ENCODE measurements at regions not wholly inside any gene's neighbourhood (a gene's known extent, or its start where the extent isn't known, plus 50 kb on each side); places are given as distances from the start of the nearest gene placed in this dataset.

DNA sequence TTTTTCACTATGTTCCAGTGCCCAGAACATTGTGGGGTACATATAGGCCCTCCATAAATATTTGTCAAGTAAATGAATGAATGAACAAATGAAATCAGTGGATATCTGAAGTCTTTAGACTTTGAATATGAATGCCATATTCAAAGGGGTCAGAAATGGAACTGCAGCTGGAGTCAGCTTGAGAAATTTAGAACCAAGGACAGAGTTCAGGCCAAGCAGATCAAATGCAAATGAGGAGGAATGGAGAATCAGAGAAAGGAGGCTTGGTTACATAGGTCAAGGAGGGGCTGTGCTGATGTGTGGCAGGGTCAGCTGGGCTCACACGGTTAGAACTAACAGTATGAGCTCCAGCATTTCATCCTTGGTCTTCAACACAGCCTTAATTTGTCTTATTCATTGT lies 104.0 kb upstream of the SEL1L start:
- H3K36me3 ChIP-seq (ENCODE audit: control insufficient read depth, insufficient read depth, low read length): no peaks in the 10 kb centered on the region
- no peak overlapping the region for H3K27ac ChIP-seq (ENCODE audit: low read depth, low read length)
- no peaks in the 10 kb centered on the region for H3K4me1 ChIP-seq (ENCODE audit: control insufficient read depth, insufficient read depth, low read length)
- H3K4me3 ChIP-seq (ENCODE audit: low read length): no peak overlapping the region
- H3K9ac ChIP-seq (ENCODE audit: low read length): no peak overlapping the region
- H3K27me3 ChIP-seq (ENCODE audit: control insufficient read depth, insufficient read depth, low read length): no peaks in the 10 kb centered on the region

DNA sequence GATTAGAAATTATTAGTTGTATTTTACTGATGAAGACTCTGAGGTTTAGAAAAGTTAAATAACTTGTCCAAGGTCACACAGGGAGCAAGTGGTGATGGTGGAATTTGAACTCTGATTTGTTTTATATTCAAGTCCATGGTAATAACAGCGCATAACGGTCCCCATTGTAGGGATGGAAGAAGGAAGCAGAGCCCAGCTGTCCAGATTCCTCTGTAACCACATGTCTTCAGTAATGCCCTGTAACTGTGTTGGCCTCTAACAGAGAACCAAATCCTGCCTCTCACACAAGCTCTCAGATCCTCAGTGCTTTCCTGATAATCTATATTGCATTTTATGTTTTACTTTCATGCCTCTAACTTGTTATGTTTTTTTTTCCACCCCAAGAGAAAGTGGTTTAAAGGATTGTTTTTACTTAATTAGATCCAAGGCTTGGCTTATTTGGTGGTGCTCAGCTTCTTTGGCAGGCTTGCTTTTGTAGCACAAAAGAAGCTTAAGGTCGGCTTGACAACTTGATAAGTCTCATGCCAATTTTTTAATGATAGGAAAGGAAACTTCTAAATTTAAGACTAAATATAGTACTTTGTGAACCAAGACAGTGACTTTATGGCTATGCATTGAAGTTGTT lies 105.1 kb upstream of the SEL1L start:
- no peaks in the 10 kb centered on the region for H3K4me1 ChIP-seq (ENCODE audit: control insufficient read depth, insufficient read depth, low read length)

DNA sequence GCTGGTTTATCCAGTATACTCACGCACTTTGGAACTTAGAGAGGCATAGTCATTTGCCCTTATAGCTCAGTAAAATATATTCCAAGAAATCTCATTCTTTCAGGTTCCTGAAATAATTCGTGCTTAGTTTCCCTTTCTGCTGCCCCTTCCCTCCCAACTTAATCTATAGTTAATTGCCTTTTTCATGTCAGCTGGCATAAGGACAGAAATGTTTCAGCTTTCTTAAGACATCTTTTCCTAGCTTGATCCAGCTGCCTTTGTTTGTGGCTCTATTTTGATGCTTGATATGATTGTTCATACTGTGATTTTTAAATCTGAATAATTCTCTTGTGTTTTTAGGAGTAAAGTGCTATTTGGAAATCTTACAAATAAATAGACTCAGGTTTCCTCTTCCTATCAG lies 120.0 kb upstream of the SEL1L start:
- Histone ChIP-seq H3K9ac (ENCODE audit: low read length) (no peak overlapping the region), H3K4me3 (ENCODE audit: low read length) (no peak overlapping the region), H3K4me1 (ENCODE audit: control insufficient read depth, insufficient read depth, low read length) (no peaks in the 10 kb centered on the region), H3K36me3 (ENCODE audit: control insufficient read depth, insufficient read depth, low read length) (no peaks in the 10 kb centered on the region), H3K27ac (ENCODE audit: low read depth, low read length) (no peak overlapping the region), H3K27me3 (ENCODE audit: control insufficient read depth, insufficient read depth, low read length) (no peaks in the 10 kb centered on the region)

More for the DNA sequence above, 105.1 kb upstream of the SEL1L start:
- H3K36me3 ChIP-seq (ENCODE audit: control insufficient read depth, insufficient read depth, low read length): no peaks in the 10 kb centered on the region
- H3K27ac ChIP-seq (ENCODE audit: low read depth, low read length): no peak overlapping the region
- H3K4me3 ChIP-seq (ENCODE audit: low read length): no peak overlapping the region
- no peak overlapping the region for H3K9ac ChIP-seq (ENCODE audit: low read length)
- H3K27me3 ChIP-seq (ENCODE audit: control insufficient read depth, insufficient read depth, low read length): no peaks in the 10 kb centered on the region

DNA sequence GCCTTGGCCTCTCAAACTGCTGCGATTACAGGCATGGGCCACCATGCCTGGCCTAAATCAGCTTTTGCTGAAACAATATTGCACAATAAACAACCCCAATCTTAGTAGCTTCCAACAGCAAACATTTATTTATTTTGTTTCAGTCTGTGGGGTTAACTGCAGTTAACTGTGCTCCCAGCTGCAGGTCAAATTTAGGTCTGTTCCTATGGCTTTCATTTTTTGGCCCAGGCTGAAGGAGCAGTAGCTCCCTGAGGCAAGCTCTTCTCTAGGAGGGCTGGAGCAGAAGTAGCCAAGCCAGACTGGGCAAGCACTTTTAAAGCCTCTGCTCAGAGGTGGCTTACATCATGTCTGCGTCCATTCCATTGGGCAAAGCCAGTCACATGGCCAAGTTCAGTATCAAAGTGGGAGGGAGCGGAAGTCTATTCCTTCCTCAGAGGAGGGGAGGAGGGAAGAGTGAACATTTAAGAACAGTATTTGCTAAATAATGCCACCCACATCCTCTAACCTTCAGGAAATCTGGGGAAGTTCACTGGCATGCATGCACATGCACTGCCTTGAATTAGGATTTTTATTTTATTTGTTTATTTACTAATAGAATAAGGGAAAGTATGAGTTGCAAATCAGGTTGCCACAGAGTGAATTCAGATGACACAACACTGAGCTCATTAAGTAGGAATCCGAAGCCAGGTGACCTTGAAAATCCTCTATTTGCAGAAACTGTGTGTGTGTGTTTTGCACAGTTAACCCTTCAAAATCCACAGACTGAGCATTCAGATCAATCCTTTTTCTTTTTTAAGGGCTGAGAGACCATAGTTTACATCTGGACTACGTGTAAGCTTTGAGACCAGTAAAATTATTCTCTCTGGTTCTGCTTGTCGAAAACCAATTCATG lies 122.0 kb upstream of the SEL1L start:
- H3K27me3 ChIP-seq (ENCODE audit: control insufficient read depth, insufficient read depth, low read length): no peaks in the 10 kb centered on the region
- no peak overlapping the region for H3K9ac ChIP-seq (ENCODE audit: low read length)
- H3K4me1 ChIP-seq (ENCODE audit: control insufficient read depth, insufficient read depth, low read length): no peaks in the 10 kb centered on the region
- H3K36me3 ChIP-seq (ENCODE audit: control insufficient read depth, insufficient read depth, low read length): no peaks in the 10 kb centered on the region
- no peak overlapping the region for H3K27ac ChIP-seq (ENCODE audit: low read depth, low read length)
- H3K4me3 ChIP-seq (ENCODE audit: low read length): no peak overlapping the region

DNA sequence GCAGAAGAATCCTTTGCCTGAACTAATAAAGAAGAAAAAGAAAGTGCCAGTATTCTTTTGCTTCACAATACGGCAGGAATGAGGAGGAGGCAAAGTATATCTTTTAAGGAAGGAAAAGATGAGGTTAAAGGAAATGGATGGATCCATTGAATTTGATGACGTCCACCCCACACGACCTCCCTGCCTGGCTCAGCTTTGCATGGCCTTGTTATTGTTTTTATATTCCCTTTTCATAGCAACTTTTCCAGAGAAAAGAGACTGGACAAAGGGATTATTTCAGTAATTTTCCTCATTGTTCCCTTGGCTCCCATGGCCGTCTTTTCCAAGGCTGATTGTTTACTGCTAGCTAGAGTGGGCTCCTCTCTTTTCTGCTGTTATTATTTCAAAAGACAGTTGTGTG lies 123.2 kb upstream of the SEL1L start:
- Histone ChIP-seq H3K9ac (ENCODE audit: low read length) (no peak overlapping the region), H3K4me1 (ENCODE audit: control insufficient read depth, insufficient read depth, low read length) (no peaks in the 10 kb centered on the region), H3K36me3 (ENCODE audit: control insufficient read depth, insufficient read depth, low read length) (no peaks in the 10 kb centered on the region), H3K27me3 (ENCODE audit: control insufficient read depth, insufficient read depth, low read length) (no peaks in the 10 kb centered on the region), H3K4me3 (ENCODE audit: low read length) (no peak overlapping the region), H3K27ac (ENCODE audit: low read depth, low read length) (no peak overlapping the region)

DNA sequence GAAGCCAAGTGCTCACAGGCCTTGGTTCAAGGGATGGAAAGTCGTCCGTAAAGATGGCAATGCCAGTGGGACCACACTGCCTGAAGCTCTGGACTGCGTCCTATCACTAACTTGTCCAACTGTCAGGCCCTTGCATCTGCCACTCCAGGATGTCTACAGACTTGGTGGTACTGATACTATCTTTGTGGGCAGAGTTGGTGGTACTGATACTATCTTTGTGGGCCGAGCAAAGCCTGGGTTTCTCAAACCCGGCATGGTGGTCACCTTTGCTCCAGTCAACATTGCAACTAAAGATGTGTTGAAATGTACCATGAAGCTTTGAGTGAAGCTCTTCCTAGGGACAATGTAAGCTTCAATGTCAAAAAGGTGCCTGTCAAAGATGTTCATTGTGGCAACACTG lies 128.4 kb upstream of the SEL1L start:
- no peaks in the 10 kb centered on the region for H3K36me3 ChIP-seq (ENCODE audit: control insufficient read depth, insufficient read depth, low read length)
- H3K4me3 ChIP-seq (ENCODE audit: low read length): no peak overlapping the region
- no peak overlapping the region for H3K27ac ChIP-seq (ENCODE audit: low read depth, low read length)
- no peak overlapping the region for H3K9ac ChIP-seq (ENCODE audit: low read length)
- no peaks in the 10 kb centered on the region for H3K4me1 ChIP-seq (ENCODE audit: control insufficient read depth, insufficient read depth, low read length)
- H3K27me3 ChIP-seq (ENCODE audit: control insufficient read depth, insufficient read depth, low read length): no peaks in the 10 kb centered on the region

DNA sequence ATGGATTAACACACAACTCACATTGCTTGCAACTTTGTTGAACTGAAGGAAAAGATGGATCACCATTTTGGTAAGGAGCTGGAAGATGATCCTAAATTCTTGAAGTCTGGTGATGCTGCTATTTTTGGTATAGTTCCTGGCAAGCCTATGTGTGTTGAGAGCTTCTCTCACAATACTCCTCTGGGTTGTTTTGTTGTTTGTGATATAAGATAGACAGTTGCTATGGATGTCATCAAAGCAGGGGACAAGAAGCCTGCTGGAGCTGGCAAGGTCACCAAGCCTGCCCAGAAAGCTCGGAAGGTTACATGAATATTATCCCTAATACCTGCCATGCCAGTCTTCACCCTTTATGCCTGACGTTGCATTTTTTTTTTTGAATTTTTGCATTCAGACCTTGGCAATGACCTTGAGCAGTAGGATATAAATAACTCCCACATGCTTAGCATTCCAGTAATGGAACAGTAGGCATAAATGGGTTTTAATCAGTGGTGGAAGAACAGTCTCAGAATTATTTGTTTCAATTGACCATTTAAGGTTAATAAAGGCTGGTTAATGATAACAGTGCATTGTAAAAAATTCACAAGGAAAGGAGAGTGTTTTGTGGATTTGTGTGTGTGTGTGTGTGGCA lies 129.0 kb upstream of the SEL1L start:
- Histone ChIP-seq H3K27me3 (ENCODE audit: control insufficient read depth, insufficient read depth, low read length) (no peaks in the 10 kb centered on the region), H3K4me3 (ENCODE audit: low read length) (no peak overlapping the region)

DNA sequence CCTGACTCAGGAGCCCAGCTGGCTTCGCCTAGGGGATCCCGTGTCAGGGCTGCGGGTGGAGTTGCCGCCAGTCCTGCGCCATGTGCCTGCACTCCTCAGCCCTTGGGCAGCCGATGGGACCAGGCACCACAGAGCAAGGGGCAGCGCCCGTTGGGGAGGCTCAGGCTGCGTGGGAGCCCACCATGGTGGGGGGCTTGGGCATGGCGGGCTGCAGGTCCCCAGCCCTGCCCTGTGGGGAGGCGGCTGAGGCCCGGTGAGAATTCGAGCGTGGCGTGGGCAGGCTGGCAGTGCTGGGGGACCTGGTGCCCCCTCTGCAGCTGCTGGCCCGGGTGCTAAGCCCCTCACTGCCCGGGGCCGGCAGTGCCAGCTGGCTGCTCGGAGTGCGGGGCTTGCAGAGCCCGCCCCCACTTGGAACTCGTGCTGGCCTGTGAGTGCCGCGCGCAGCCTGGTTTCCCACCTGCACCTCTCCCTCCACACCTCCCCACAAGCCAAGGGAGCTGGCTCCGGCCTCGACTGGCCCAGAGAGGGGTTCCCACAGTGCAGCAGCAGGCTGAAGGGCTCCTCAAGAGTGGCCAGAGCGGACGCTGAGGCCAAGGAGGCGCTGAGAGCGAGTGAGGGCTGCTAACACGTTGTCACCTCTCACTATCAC lies 135.1 kb upstream of the SEL1L start:
- Histone ChIP-seq H3K4me3 (ENCODE audit: low read length) (no peak overlapping the region), H3K4me1 (ENCODE audit: control insufficient read depth, insufficient read depth, low read length) (no peaks in the 10 kb centered on the region), H3K27me3 (ENCODE audit: control insufficient read depth, insufficient read depth, low read length) (no peaks in the 10 kb centered on the region), H3K36me3 (ENCODE audit: control insufficient read depth, insufficient read depth, low read length) (no peaks in the 10 kb centered on the region), H3K27ac (ENCODE audit: low read depth, low read length) (no peak overlapping the region), H3K9ac (ENCODE audit: low read length) (no peak overlapping the region)

More for the DNA sequence above, 129.0 kb upstream of the SEL1L start:
- no peak overlapping the region for H3K27ac ChIP-seq (ENCODE audit: low read depth, low read length)
- H3K36me3 ChIP-seq (ENCODE audit: control insufficient read depth, insufficient read depth, low read length): no peaks in the 10 kb centered on the region
- no peaks in the 10 kb centered on the region for H3K4me1 ChIP-seq (ENCODE audit: control insufficient read depth, insufficient read depth, low read length)
- no peak overlapping the region for H3K9ac ChIP-seq (ENCODE audit: low read length)

DNA sequence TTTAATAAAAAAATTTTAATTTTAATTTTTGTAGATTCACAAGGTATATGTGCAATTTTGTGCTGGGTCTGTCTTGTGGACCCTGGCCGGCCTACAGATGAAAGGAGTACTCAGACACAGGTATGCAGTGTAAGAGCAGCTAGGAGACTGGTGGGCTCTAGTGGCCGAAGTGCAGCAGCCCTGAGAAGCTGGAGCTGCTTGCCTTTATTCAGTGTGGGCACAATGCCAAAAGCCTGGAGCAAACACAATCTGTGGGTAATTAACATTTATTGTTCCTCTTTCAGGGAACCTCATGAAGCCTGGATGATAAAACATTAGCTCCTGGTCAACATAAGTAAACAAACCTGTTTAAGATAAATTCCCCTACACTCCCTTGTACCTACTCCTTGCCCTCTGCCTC lies 135.7 kb upstream of the SEL1L start:
- Histone ChIP-seq H3K9ac (ENCODE audit: low read length) (no peak overlapping the region), H3K4me1 (ENCODE audit: control insufficient read depth, insufficient read depth, low read length) (no peaks in the 10 kb centered on the region), H3K36me3 (ENCODE audit: control insufficient read depth, insufficient read depth, low read length) (no peaks in the 10 kb centered on the region), H3K4me3 (ENCODE audit: low read length) (no peak overlapping the region), H3K27me3 (ENCODE audit: control insufficient read depth, insufficient read depth, low read length) (no peaks in the 10 kb centered on the region), H3K27ac (ENCODE audit: low read depth, low read length) (no peak overlapping the region)

DNA sequence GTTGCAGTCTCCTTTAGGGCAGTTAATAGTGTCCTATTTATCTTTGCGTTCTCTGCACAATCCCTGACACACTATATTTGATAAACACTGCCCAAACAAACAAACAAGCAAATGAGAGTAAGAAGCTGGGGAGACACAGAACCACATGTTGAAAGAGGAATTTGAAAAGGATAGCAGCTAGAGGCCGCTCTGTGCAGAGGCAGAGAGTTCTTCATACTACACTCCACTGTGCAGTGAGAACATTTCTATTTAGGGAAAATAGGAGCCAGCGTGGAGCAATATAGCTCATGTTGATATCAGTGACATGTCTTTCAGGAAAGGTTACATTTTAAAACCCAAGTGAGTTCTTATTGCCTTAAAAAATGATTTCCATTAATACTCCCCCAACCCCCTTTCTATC lies 140.3 kb upstream of the SEL1L start:
- H3K27ac ChIP-seq (ENCODE audit: low read depth, low read length): no peak overlapping the region
- no peaks in the 10 kb centered on the region for H3K36me3 ChIP-seq (ENCODE audit: control insufficient read depth, insufficient read depth, low read length)
- H3K9ac ChIP-seq (ENCODE audit: low read length): no peak overlapping the region
- H3K4me1 ChIP-seq (ENCODE audit: control insufficient read depth, insufficient read depth, low read length): no peaks in the 10 kb centered on the region
- H3K27me3 ChIP-seq (ENCODE audit: control insufficient read depth, insufficient read depth, low read length): no peaks in the 10 kb centered on the region
- H3K4me3 ChIP-seq (ENCODE audit: low read length): no peak overlapping the region

DNA sequence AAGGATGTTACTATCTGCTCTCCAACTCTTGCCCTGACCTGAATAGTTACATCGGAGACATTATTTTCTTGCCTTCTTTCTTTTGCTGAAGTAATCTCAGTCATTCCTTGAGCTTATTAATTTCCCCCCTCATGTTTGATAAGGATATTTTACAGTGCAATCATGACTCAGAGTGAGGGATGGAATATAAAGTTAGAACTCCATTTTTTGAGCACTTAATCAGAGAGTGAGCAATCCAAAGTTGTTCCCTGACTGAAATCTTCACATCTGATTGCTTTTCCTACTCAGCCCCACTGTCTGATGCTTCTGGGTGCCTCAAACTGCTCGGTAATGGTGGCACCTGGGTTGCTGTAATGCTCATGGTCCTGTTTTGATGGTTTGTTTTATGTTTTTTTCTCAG lies 142.7 kb upstream of the SEL1L start:
- no peaks in the 10 kb centered on the region for H3K36me3 ChIP-seq (ENCODE audit: control insufficient read depth, insufficient read depth, low read length)
- H3K4me1 ChIP-seq (ENCODE audit: control insufficient read depth, insufficient read depth, low read length): no peaks in the 10 kb centered on the region
- no peaks in the 10 kb centered on the region for H3K27me3 ChIP-seq (ENCODE audit: control insufficient read depth, insufficient read depth, low read length)
- H3K9ac ChIP-seq (ENCODE audit: low read length): no peak overlapping the region
- no peak overlapping the region for H3K4me3 ChIP-seq (ENCODE audit: low read length)
- H3K27ac ChIP-seq (ENCODE audit: low read depth, low read length): no peak overlapping the region

DNA sequence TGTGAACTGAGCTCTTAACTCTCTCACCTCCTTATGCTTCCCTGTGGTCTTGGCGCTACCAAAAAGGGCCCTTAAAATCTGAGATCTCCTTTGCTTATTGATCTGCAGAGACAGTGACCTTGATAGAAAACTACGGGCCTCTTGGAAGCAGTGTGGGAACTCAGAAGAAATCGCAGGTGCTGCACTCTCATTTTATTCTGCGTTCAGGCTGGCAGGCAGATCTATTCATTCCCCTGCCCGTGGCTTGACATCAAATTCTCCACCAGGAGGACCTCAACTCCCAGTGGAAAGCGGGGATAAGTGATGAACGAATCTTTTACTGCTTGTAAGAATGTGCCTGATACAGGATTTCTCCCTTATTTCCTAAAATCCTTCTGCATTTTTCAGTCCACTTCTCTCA lies 143.2 kb upstream of the SEL1L start:
- Histone ChIP-seq H3K4me1 (ENCODE audit: control insufficient read depth, insufficient read depth, low read length) (no peaks in the 10 kb centered on the region), H3K4me3 (ENCODE audit: low read length) (no peak overlapping the region), H3K27ac (ENCODE audit: low read depth, low read length) (no peak overlapping the region), H3K36me3 (ENCODE audit: control insufficient read depth, insufficient read depth, low read length) (no peaks in the 10 kb centered on the region), H3K9ac (ENCODE audit: low read length) (no peak overlapping the region), H3K27me3 (ENCODE audit: control insufficient read depth, insufficient read depth, low read length) (no peaks in the 10 kb centered on the region)

Measured in rectal smooth muscle tissue (tissue), 1 donor.